ENCODE measurements at regions not wholly inside any gene's neighbourhood (a gene's known extent, or its start where the extent isn't known, plus 50 kb on each side); places are given as distances from the start of the nearest gene placed in this dataset.

GRCh38 chr3:148625095-148625736 lies 72.5 kb upstream of the AGTR1 start:
- TF ChIP-seq CTCF (optimal IDR thresholded peaks at IDR 0.05 in 1 of 3, IDR thresholded peaks at IDR 0.05 in 1 of 3, conservative IDR thresholded peaks at IDR 0.05 in 1 of 3; ENCODE audit: extremely low read depth in 1 of 3, insufficient read depth in 2 of 3, low read length in 3 of 3) (no peak), EZH2 (IDR thresholded peaks at IDR 0.05; ENCODE audit: low read length) (no peak)

Data from keratinocyte (primary cell).